ENCODE measurements at regions not wholly inside any gene's neighbourhood (a gene's known extent, or its start where the extent isn't known, plus 50 kb on each side); places are given as distances from the start of the nearest gene placed in this dataset.

GRCh38 chr4:186920992-186921391 lies 197.3 kb upstream of the FAT1 start:
- no peaks in the 10 kb centered on the region for H3K36me3 ChIP-seq (ENCODE audit: control insufficient read depth, insufficient read depth, low read length)
- dilution Hi-C loops (cut with HindIII; ENCODE audit: low sequenced_read_pairs, unreplicated experiment) = no loop called here
- CTCF ChIA-PET = no interaction called here

More at GRCh38 chr4:186920992-186921391, 197.3 kb upstream of the FAT1 start:
- H4K8ac ChIP-seq (ENCODE audit: low read depth in 2 of 2, low read length in 2 of 2) = peak overlapping the region; percentile 98 to 99
- peak overlapping the region; percentile 99 for H4K91ac ChIP-seq (ENCODE audit: insufficient read depth, low read depth, low read length)
- no peaks in the 10 kb centered on the region for H4K20me1 ChIP-seq (ENCODE audit: insufficient read depth, low read length)
- H3K4me3 ChIP-seq (ENCODE audit: insufficient read depth, low read depth, low read length) = no peak overlapping the region
- H3K14ac ChIP-seq (replicated peaks; ENCODE audit: low read depth, low read length) = peak overlapping the region; percentile 96
- peak overlapping the region; percentile 94; the same call in 2 of the 3 replicates for H2BK15ac ChIP-seq (ENCODE audit: low read depth, low read length)
- no peak overlapping the region for H3K4me2 ChIP-seq (ENCODE audit: low read depth, low read length)
- DNase-seq (no peak), ATAC-seq (ENCODE audit: low read depth) (no peak)
- no peak overlapping the region for H2AK9ac ChIP-seq (replicated peaks; ENCODE audit: low read depth, low read length, poor library complexity)
- no TSS peak for BruUV-seq (replicated peaks)
- H3K23ac ChIP-seq (ENCODE audit: low read depth, low read length) = peak overlapping the region; percentile 96
- H3K27me3 ChIP-seq (ENCODE audit: control insufficient read depth, insufficient read depth, low read length) = no peaks in the 10 kb centered on the region
- no peak overlapping the region for H2AFZ ChIP-seq (replicated peaks; ENCODE audit: low read length, poor library complexity)
- peaks cover 10% of the 10 kb centered on the region for H3K4me1 ChIP-seq (ENCODE audit: control insufficient read depth, insufficient read depth, low read length)
- H4K5ac ChIP-seq (ENCODE audit: low read depth, low read length) = peak overlapping the region; percentile 100
- H2AK5ac ChIP-seq (ENCODE audit: low read depth, low read length) = peak overlapping the region; percentile 94; the same call in 1 of the 2 replicates
- peak overlapping the region; percentile 98 for H2BK5ac ChIP-seq (ENCODE audit: low read depth, low read length, poor library complexity, severe bottlenecking)
- no CpG with 5 or more reads among the region's 5 CpGs for WGBS, 2 experiments (ENCODE audit: extremely low coverage in 2 of 2, insufficient read length in 1 of 2)
- H3K27ac ChIP-seq (ENCODE audit: insufficient read depth, low read length) = peak overlapping the region; percentile 96
- TF ChIP-seq FOS (IDR thresholded peaks at IDR 0.05; ENCODE audit: low read depth, low read length) (no peak), RFX5 (IDR thresholded peaks at IDR 0.05; ENCODE audit: low read depth, low read length) (no peak), CEBPB (IDR thresholded peaks at IDR 0.05; ENCODE audit: low read depth, low read length) (no peak)
- H3K4ac ChIP-seq (ENCODE audit: low read depth, low read length) = peak overlapping the region; percentile 96
- H3K9ac ChIP-seq (ENCODE audit: low read depth, low read length) = peak overlapping the region; percentile 61; the same call in 1 of the 2 replicates
- H2BK120ac ChIP-seq (ENCODE audit: low read depth, low read length) = peak overlapping the region; percentile 99
- peaks cover 0 to 9% of the 10 kb centered on the region in 2 experiments; a peak in 1 of 4 replicates for H3K79me1 ChIP-seq (ENCODE audit: low read depth in 1 of 2, low read length in 2 of 2)
- peak overlapping the region; percentile 99 for H2BK20ac ChIP-seq (ENCODE audit: low read depth, low read length)
- intact Hi-C loops (cut with micrococcal nuclease) = no loop called here
- POLR2A ChIA-PET (ENCODE audit: unreplicated experiment) = no interaction called here
- no peaks in the 10 kb centered on the region for H3K9me3 ChIP-seq (ENCODE audit: control insufficient read depth, insufficient read depth, low read length)
- H3K56ac ChIP-seq (ENCODE audit: extremely low read depth, insufficient read depth, low read length) = peak overlapping the region; percentile 84
- in situ Hi-C loops (cut with MboI; ENCODE audit: low sequenced_read_pairs) = no loop called here
- H3K9me1 ChIP-seq (ENCODE audit: insufficient read depth, low read length) = peaks cover 7% of the 10 kb centered on the region
- peak overlapping the region; percentile 100 for H3K18ac ChIP-seq (ENCODE audit: low read depth, low read length)
